MM.1S (cell line): ENCODE measurements at regions not wholly inside any gene's neighbourhood (a gene's known extent, or its start where the extent isn't known, plus 50 kb on each side); places are given as distances from the start of the nearest gene placed in this dataset.

ENCODE experiments used
- DNase-seq: peaks from one replicate; pipeline ENCODE4 v3.0.0-alpha.2; 2015
- H2AFZ ChIP-seq: fragments of 300-600 bp; sonication (generic); 2 replicates; pipeline ENCODE4 v1.6.0; 2016; ENCODE audit warnings: antibody characterized with exemption, low read length
- H3F3A ChIP-seq: fragments of 300-600 bp; sonication (generic); 2 replicates; pipeline ENCODE4 v1.6.1; 2016; ENCODE audit warnings: mild to moderate bottlenecking, antibody characterized with exemption, low read length, moderate library complexity, mixed read lengths; ENCODE audit not compliant: insufficient read depth
- H3K27ac ChIP-seq: fragments of 300-600 bp; sonication (generic); 2 replicates; pipeline ENCODE4 v1.5.1; 2016; ENCODE audit warnings: mild to moderate bottlenecking, low read length
- H3K27me3 ChIP-seq: fragments of 300-600 bp; sonication (generic); replicated peaks from 2 replicates; pipeline ENCODE4 v1.6.0; 2016; ENCODE audit warnings: low read length; ENCODE audit not compliant: insufficient read depth
- H3K36me3 ChIP-seq: fragments of 300-600 bp; sonication (generic); replicated peaks from 2 replicates; pipeline ENCODE4 v1.6.1; 2016; ENCODE audit warnings: mild to moderate bottlenecking, low read length, mixed read lengths; ENCODE audit not compliant: insufficient read depth
- H3K4me1 ChIP-seq: fragments of 300-600 bp; sonication (generic); 2 replicates; pipeline ENCODE4 v1.6.1; 2016; ENCODE audit warnings: low read length, mixed read lengths
- H3K4me2 ChIP-seq: fragments of 300-600 bp; sonication (generic); 2 replicates; pipeline ENCODE4 v1.6.0; 2016; ENCODE audit warnings: low read depth, low read length
- H3K4me3 ChIP-seq: fragments of 300-600 bp; sonication (generic); 2 replicates; pipeline ENCODE4 v1.5.1; 2016; ENCODE audit warnings: low read length, mixed read lengths
- H3K79me2 ChIP-seq: fragments of 300-600 bp; sonication (generic); 2 replicates; pipeline ENCODE4 v1.6.1; 2016; ENCODE audit warnings: mixed run types, low read length, mixed read lengths
- H3K9ac ChIP-seq: fragments of 300-600 bp; sonication (generic); 2 replicates; pipeline ENCODE4 v1.6.1; 2016; ENCODE audit warnings: low read length, mixed read lengths
- H3K9me2 ChIP-seq: fragments of 300-600 bp; sonication (generic); replicated peaks from 2 replicates; pipeline ENCODE4 v1.6.1; 2016; ENCODE audit warnings: mild to moderate bottlenecking, low read length, mixed read lengths; ENCODE audit not compliant: insufficient read depth
- H3K9me3 ChIP-seq: fragments of 300-600 bp; sonication (generic); replicated peaks from 2 replicates; pipeline ENCODE4 v1.6.1; 2016; ENCODE audit warnings: mild to moderate bottlenecking, low read length, mixed read lengths; ENCODE audit not compliant: insufficient read depth
- H4K20me1 ChIP-seq: fragments of 300-600 bp; sonication (generic); 2 replicates; pipeline ENCODE4 v1.6.1; 2016; ENCODE audit warnings: mild to moderate bottlenecking, low read length, moderate library complexity, mixed read lengths; ENCODE audit not compliant: insufficient read depth
- CTCF ChIP-seq: fragments of 300-600 bp; sonication (generic); IDR thresholded peaks from 2 replicates; pipeline ENCODE4 v1.5.1; 2016; ENCODE audit warnings: antibody characterized with exemption, low read length, mixed read lengths
- EZH2 ChIP-seq: fragments of 300-600 bp; sonication (generic); optimal IDR thresholded peaks from 2 replicates; pipeline ENCODE3; 2017; ENCODE audit warnings: low read depth, mild to moderate bottlenecking, antibody characterized with exemption, low read length, mixed read lengths
- EZH2phosphoT487 ChIP-seq: fragments of 300-600 bp; sonication (generic); IDR thresholded peaks from 2 replicates; pipeline ENCODE4 v1.6.1; 2018; ENCODE audit warnings: antibody characterized with exemption, low read length

- Histone ChIP-seq H3K4me3 (no peak overlapping the region), H3K36me3 (no peaks in the 10 kb centered on the region), H3K9ac (no peak overlapping the region), H3K9me3 (no peaks in the 10 kb centered on the region), H3K4me1 (no peaks in the 10 kb centered on the region), H2AFZ (no peak overlapping the region), H4K20me1 (no peaks in the 10 kb centered on the region), H3K9me2 (no peaks in the 10 kb centered on the region), H3K27me3 (no peaks in the 10 kb centered on the region), H3K27ac (no peak overlapping the region), H3F3A (no peaks in the 10 kb centered on the region), H3K79me2 (no peaks in the 10 kb centered on the region), H3K4me2 (no peak overlapping the region)
- TF ChIP-seq EZH2 (no peak), CTCF (no peak), EZH2phosphoT487 (no peak)
- no peak for DNase-seq
Measured at GRCh38 chr14:98877065-98877464, 394.9 kb downstream of the BCL11B start.

- Histone ChIP-seq H3K4me1 (no peaks in the 10 kb centered on the region), H3K36me3 (no peaks in the 10 kb centered on the region), H3K4me2 (no peak overlapping the region), H3F3A (no peaks in the 10 kb centered on the region), H3K27me3 (no peaks in the 10 kb centered on the region), H3K27ac (no peak overlapping the region), H3K79me2 (no peaks in the 10 kb centered on the region), H3K9ac (no peak overlapping the region), H3K9me2 (no peaks in the 10 kb centered on the region), H4K20me1 (no peaks in the 10 kb centered on the region), H3K4me3 (no peak overlapping the region), H2AFZ (no peak overlapping the region), H3K9me3 (no peaks in the 10 kb centered on the region)
- TF ChIP-seq EZH2 (no peak), EZH2phosphoT487 (no peak), CTCF (no peak)
- no peak for DNase-seq
Measured at GRCh38 chr14:98878282-98878681, 393.7 kb downstream of the BCL11B start.

GRCh38 chr14:98886982-98887381, 385.0 kb downstream of the BCL11B start:
- Histone ChIP-seq H3K27me3 (no peaks in the 10 kb centered on the region), H3K79me2 (no peaks in the 10 kb centered on the region), H3K4me2 (no peak overlapping the region), H3K36me3 (no peaks in the 10 kb centered on the region), H3K27ac (no peak overlapping the region), H2AFZ (no peak overlapping the region), H3K4me3 (no peak overlapping the region), H3K9me2 (no peaks in the 10 kb centered on the region), H4K20me1 (no peaks in the 10 kb centered on the region), H3K9me3 (no peaks in the 10 kb centered on the region), H3K4me1 (no peaks in the 10 kb centered on the region), H3K9ac (no peak overlapping the region), H3F3A (no peaks in the 10 kb centered on the region)
- TF ChIP-seq EZH2phosphoT487 (no peak), EZH2 (no peak), CTCF (no peak)
- DNase-seq, result no peak
